NCI-H1092 (cell line): ENCODE measurements at regions not wholly inside any gene's neighbourhood (a gene's known extent, or its start where the extent isn't known, plus 50 kb on each side); places are given as distances from the start of the nearest gene placed in this dataset.
"Not testable (repeated sequence)": the region's sequence is repeated elsewhere in the genome, so short reads cannot be mapped to it uniquely, and the experiment has no call there.

ENCODE experiments used
- DNase-seq: peaks from one replicate; lab custom pipeline; 2025; lab: John Stamatoyannopoulos, UW

GRCh38 chr3:139116631-139117030 lies 71.9 kb upstream of the PRR23C start:
- DNase-seq = not testable (repeated sequence)

GRCh38 chr3:139117136-139117675 lies 72.5 kb upstream of the PRR23C start:
- no peak for DNase-seq

GRCh38 chr3:139117883-139118760 lies 73.4 kb upstream of the PRR23C start:
- DNase-seq = no peak

- no peak for DNase-seq
Observed at GRCh38 chr3:139118835-139119234, 74.1 kb upstream of the PRR23C start.

GRCh38 chr3:139119331-139120025 lies 74.8 kb upstream of the PRR23C start:
- DNase-seq = no peak

GRCh38 chr3:139120086-139121056 lies 75.7 kb upstream of the PRR23C start:
- DNase-seq = no peak

- DNase-seq = no peak
Observed at GRCh38 chr3:139121513-139122220, 77.0 kb upstream of the PRR23C start.

- no peak for DNase-seq
Observed at GRCh38 chr3:139122221-139122581, 77.5 kb upstream of the PRR23C start.

- DNase-seq = no peak
Observed at GRCh38 chr3:139122612-139123011, 77.9 kb upstream of the PRR23C start.

GRCh38 chr3:139123377-139124095 lies 78.8 kb upstream of the PRR23C start:
- no peak for DNase-seq

GRCh38 chr3:139124197-139124596 lies 79.5 kb upstream of the PRR23C start:
- DNase-seq = no peak

GRCh38 chr3:139127101-139127500 lies 82.4 kb upstream of the PRR23C start:
- no peak for DNase-seq

GRCh38 chr3:139127629-139128028 lies 82.9 kb upstream of the PRR23C start:
- DNase-seq = not testable (repeated sequence)

- DNase-seq = no peak
Observed at GRCh38 chr3:139128803-139129202, 84.1 kb upstream of the PRR23C start.

- no peak for DNase-seq
Observed at GRCh38 chr3:139129892-139130291, 85.2 kb upstream of the PRR23C start.

- DNase-seq = no peak
Observed at GRCh38 chr3:139130390-139131140, 85.9 kb upstream of the PRR23C start.

- DNase-seq = no peak
Observed at GRCh38 chr3:139131951-139132350, 87.3 kb upstream of the PRR23C start.

- no peak for DNase-seq
Observed at GRCh38 chr3:139132976-139133375, 88.3 kb upstream of the PRR23C start.

- no peak for DNase-seq
Observed at GRCh38 chr3:139134678-139135372, 90.1 kb upstream of the PRR23C start.
